Coronary artery (tissue), 2 donors: ENCODE measurements at regions not wholly inside any gene's neighbourhood (a gene's known extent, or its start where the extent isn't known, plus 50 kb on each side); places are given as distances from the start of the nearest gene placed in this dataset.

Experiments
- DNase-seq: peaks from one replicate; pipeline ENCODE4 v3.0.0-alpha.2; 2017; ENCODE audit warnings: low spot score
- H3K27ac ChIP-seq, 2 donors: fragments of 200-600 bp; sonication (generic); one replicate each; pipeline ENCODE4 v1.5.1; 2016 to 2019
- H3K4me3 ChIP-seq: fragments of 200-600 bp; sonication (generic); 2 replicates; pipeline ENCODE4 v1.5.1; 2016; ENCODE audit warnings: mild to moderate bottlenecking, moderate library complexity
- TF ChIP-seq, protein P1 (sequence below): fragments of 200-600 bp; sonication (generic); IDR thresholded peaks from one replicate; pipeline ENCODE4 v1.5.1; 2019; ENCODE audit warnings: antibody characterized with exemption

DNA sequence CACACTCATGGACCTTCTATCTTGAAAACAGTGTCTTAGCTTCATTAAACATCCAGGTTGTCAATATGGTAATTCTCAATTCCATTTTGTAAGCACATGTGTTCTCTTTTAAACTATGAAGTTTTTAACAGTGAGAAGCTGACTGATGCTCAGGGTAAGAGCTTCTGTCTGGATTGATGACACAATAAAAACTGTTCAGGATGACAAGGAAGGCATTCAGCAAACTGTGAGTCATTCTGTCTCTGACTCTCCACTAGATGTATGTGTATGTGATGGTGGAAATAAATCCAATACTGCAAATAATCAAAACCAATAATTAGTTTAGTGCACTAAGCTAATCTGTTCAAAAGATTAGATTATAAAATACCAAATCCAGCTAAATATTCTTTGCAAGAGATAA, 115.3 kb upstream of the ARX start:
- Histone ChIP-seq H3K27ac (no peak overlapping the region), H3K4me3 (no peak overlapping the region)
- no peak for DNase-seq
- TF ChIP-seq, protein P1, sequence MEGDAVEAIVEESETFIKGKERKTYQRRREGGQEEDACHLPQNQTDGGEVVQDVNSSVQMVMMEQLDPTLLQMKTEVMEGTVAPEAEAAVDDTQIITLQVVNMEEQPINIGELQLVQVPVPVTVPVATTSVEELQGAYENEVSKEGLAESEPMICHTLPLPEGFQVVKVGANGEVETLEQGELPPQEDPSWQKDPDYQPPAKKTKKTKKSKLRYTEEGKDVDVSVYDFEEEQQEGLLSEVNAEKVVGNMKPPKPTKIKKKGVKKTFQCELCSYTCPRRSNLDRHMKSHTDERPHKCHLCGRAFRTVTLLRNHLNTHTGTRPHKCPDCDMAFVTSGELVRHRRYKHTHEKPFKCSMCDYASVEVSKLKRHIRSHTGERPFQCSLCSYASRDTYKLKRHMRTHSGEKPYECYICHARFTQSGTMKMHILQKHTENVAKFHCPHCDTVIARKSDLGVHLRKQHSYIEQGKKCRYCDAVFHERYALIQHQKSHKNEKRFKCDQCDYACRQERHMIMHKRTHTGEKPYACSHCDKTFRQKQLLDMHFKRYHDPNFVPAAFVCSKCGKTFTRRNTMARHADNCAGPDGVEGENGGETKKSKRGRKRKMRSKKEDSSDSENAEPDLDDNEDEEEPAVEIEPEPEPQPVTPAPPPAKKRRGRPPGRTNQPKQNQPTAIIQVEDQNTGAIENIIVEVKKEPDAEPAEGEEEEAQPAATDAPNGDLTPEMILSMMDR: no peak

DNA sequence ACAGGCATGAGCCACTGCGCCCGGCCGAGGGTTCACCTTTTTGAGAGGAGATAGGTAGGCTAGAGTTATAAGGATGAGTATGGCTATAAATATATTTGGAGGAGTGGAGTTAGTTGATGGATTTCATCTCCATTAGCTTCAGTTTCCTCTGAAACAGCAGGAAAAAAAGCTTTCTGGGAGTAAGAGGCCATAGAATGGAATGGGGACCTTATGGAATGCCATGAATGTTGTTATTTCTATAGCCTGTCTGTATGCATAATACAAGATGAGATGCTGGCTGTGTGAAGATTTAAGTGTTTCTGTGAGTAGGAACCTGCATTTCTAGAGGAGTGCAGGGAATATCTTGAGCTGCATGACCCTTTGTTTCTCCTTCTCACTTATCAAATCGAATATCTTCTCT, 114.9 kb upstream of the ARX start:
- TF ChIP-seq, protein P1: no peak
- Histone ChIP-seq H3K4me3 (no peak overlapping the region), H3K27ac (no peak overlapping the region)
- DNase-seq: no peak

DNA sequence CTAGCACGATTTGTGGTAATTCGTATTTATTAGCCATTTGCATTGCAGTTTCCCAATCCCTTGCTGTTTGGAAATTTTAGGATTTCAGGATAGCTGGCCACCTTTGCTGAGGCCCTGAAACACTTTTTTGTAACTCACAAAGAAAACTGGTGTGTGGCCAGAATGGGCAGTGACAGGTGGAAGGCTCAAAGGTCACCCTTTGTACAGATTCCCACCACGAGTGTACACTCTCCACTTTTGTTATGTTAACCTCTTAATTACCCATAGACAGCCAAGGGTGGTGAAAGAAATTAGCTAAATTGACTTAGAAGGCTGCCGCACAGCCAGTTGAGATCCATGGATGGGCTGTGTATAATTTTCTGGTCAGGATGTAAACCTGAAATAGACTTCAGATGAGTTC, 109.7 kb upstream of the ARX start:
- H3K4me3 ChIP-seq: no peak overlapping the region
- no peak for DNase-seq
- TF ChIP-seq, protein P1: no peak
- no peak overlapping the region for H3K27ac ChIP-seq

DNA sequence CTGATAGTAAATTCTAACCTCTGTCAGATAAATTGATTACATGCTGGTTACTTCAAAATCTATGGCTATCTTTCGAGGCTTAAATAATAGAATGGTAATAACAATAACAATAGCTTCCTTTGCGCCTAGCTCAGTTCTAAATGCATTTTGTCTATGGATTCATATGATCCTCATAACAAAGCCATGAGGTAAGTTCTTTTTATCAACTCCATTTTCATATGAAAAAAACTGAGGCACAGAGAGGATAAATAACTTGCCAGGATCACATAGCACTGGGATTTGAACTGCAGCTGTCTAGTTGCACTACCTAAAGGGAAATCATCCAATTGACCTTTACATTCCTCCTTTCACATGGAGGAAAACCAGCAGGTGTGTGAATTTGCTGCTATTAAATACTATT, 108.6 kb upstream of the ARX start:
- TF ChIP-seq, protein P1: no peak

DNA sequence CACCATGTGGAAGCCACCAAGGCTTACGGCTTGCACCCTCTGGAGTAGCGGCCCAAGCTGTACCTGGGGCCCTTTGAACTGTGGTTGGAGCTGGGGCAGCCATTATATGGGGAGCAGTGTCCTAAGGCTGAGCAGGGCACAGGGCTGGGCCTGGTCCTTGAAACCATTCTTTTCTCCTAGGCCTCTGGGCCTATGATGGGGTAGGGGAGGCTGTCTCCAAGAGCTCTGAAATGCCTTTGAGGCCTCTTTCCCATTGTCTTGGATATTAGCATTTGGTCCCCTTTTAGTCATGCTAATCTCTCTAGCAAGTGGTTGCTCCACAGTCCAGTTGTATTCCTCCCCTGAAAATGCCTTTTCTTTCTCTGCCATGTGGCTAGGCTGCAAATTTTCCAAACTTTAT, 96.4 kb upstream of the ARX start:
- Histone ChIP-seq H3K27ac (no peak overlapping the region), H3K4me3 (no peak overlapping the region)
- DNase-seq: no peak
- TF ChIP-seq, protein P1: no peak

More for the DNA sequence above, 108.6 kb upstream of the ARX start:
- no peak for DNase-seq
- Histone ChIP-seq H3K27ac (no peak overlapping the region), H3K4me3 (no peak overlapping the region)

DNA sequence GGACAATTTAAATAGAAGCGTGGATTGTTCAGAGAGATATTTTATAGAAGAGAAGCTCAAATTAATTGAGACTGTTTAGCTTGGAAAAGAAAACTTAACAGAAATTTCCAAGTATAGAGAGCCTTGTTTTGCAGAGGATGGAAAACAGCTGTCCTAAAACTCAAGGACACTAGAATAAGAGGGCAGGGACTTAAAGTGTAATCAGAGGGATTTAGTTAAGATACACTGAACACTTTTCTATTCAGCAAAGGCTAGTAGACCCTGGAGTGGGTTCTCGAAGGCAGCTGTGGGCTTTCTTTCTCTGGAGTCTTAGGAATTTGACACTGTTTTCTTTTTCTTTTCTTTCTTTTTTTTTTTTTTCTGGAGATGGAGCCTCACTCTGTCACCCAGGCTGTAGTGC, 92.7 kb upstream of the ARX start:
- DNase-seq: no peak
- TF ChIP-seq, protein P1: no peak
- no peak overlapping the region for H3K27ac ChIP-seq
- H3K4me3 ChIP-seq: no peak overlapping the region

DNA sequence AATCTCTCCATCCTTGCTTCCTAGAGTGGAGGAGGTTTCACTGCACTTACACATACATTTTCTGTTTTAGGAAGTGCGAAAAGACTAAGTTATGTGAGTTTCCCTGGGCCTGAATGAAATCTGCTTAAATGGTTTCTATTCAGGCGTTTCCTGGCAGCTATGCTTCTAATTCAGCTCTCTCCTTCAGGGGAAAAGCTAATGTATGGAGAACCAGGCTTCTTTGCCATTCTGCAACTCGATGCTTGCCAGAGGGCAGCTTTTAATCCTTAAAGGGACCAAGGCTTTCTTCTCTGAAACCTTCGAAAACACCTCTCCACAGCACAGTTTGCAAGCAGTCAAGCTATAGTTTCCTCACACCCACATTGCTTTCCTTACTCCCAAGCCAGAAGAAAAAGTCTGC, 89.5 kb upstream of the ARX start:
- no peak for DNase-seq
- TF ChIP-seq, protein P1: no peak
- H3K4me3 ChIP-seq: no peak overlapping the region

More for the DNA sequence above, 89.5 kb upstream of the ARX start:
- H3K27ac ChIP-seq: no peak overlapping the region
